NCI-H524 (cell line): ENCODE measurements at regions not wholly inside any gene's neighbourhood (a gene's known extent, or its start where the extent isn't known, plus 50 kb on each side); places are given as distances from the start of the nearest gene placed in this dataset.
"Not testable (repeated sequence)": the region's sequence is repeated elsewhere in the genome, so short reads cannot be mapped to it uniquely, and the experiment has no call there.

Experiments used
- DNase-seq, 2 experiments: peaks; one replicate each; lab custom pipeline; 2025; lab: John Stamatoyannopoulos, UW

GRCh38 chr18:23311351-23312121 is 141.6 kb upstream of the RIOK3 start:
- no peak for DNase-seq

DNA sequence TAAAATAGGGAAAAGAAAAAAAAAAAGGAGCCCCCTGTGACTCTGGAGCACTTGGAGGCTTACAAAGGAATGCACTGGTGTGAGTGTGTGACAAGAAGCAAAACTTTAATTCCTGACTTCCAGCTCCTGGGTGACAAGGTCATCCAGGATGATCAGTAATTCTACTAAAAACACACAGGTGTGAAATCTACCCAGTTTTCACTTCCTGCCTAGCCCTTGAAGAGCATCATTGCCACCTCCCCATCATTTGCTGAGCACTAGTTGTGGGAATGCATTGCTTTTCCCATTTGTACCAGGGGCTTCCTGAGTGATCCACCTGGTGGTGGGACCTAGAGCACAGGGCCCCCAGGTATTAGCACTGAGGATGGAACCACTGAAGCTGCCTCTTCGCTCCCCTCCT is 139.7 kb upstream of the RIOK3 start:
- no peak for DNase-seq

DNA sequence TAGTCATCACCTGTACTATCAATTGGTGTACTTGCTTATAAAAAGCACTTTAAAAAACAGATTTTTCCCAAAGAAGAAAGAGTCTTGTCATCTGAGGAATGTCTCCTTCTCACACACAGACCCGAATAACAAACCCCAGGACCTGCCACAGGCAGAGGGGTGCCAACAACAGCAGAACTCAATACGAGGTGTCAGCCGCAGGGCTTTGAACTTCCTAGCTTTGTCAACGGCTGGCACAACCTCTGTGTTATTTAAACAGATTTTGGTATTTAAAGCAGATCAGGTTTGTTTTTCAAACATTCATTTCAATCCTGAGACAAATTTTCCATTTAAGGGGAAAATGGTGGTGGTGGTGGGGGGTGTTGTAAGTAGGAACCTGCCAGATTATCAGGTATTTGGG is 138.4 kb upstream of the RIOK3 start:
- DNase-seq = no peak

DNA sequence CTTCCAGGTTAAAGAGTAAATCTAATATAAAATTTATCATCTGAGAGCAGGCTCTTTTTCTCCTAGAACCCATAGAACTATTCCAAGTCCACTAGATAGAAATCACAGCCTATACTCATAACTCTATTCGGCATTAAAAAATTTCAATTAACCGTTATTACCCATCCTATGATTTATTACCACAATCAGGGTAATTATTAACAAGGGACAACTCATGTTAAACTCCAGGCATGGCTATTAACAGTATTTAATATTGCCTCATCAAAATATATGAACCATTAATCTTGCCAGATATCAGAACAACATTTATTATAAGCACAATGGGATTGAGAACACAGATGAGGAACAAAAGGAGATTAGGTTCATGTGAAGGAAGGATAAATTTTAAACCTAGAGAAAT is 136.8 kb upstream of the RIOK3 start:
- DNase-seq = no peak

DNA sequence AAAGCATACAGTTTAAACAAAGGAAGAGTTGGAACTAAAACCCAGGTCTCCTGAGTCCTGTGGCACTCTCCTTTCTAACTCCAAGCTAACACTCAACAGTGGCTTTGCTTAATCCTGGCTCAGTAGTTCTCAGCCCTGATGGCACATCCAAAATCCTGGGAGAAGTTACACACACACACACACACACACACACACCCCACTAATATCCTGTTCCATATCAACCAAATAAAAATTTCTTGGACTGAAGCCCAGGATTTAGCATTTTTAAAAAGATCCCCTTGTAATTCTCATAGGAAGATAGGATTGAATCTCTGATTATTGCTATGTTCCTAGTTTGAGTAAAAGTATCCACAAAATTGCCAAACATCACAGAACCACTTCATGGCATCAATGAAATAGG is 136.1 kb upstream of the RIOK3 start:
- no peak for DNase-seq

DNA sequence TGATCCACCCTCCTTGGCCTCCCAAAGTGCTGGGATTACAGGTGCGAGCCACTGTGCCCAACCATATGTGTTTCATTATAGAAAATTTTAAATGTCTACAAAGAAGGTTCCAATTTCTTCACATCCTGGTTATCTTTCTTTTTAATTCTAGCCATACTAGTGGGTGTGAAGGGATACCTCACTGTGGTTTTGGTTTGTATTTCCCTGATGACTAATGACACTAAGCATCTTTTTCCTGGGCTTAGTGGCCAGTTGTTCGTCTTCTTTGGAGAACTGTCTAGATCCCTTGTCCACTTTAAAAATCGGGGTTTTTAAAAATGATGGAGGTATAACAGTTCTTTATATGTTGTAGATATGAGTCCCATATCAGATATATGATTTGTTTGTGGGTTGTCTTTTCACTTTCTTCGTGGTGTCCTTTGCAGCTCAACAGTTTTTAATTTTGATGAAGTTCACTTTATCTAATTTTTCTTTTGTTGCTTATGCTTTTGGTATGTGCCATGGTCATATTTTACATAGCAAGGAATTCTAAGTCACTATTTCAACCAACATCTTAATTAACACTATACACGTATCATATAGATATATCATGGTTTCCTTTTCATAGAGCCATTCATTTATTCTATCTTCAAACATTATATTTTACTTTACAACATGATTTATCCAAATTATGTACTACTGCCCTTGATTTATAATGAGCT is 135.0 kb upstream of the RIOK3 start:
- no peak for DNase-seq

GRCh38 chr18:23320709-23321236 is 132.3 kb upstream of the RIOK3 start:
- DNase-seq = no peak

DNA sequence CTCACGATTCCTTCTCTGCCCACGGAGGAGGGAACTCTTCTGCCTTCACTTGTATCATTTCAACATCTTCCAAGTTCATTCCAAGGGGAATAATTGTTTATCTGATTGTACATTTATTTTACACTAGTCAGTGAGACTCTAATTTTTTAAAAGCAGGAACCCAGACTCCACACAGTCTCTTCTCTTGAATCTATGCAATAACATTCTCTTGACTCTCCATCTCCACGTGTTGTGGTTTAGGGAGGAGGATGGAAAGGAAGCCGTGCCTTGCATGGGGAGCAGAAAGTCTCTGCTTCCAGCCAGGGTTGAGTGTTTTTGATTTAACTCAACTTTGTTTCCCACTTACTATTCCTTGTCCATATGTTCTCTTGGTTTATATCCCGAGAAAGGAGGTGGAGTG is 131.1 kb upstream of the RIOK3 start:
- no peak for DNase-seq

DNA sequence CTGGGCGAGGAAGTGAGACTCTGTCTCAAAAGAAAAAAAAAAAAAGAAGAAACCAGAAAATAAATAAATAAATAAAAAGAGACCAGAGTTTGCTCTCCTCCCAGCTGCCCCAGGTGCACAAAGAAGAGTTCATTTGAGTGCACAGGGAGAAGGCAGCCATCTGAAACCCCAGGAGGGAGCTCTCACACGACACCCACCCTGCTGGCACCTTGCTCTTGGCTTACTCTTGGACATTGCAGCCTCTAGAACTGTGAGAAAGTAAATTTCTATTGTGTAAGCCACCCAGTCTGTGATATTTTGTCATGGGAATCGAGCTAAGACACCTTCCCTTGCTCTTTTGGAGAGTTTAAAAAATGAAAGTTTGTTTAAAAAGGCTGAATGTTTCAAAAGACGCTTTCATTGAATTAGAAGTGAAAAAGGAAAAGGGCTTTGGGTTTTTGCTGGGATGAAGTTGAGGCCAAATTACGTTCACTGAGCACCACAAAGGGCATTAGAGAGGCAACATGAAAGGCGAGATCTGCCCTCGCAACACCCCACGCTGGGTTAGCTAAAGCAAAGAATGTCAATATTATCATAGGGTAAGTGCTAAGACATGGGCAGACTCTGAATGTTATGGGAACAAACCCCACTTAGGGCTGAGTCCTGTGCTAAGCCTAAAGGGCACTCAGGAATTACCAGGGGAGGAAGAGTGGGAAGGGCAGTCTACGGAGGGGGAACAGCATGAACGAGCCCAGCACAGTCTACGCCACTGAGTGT is 128.9 kb upstream of the RIOK3 start:
- DNase-seq = no peak

DNA sequence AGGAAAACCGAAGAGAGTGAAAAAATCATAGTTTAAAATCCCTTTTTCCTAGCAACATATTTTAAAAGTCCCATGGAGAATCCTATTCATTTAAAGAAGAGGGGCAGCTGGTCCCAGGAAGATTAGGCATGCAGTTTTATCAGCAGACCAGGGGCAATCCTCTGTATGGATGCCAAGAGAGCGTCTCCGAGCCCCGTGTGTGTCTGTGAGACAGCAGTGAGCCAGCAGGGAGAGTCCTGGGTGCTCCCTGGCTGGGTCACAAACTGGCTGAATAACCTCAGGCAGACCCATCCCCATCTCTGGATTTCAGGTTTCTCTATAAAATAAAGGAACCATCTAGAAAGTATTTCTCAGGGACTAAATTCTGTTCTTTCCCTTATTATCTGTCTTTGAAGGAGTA is 128.2 kb upstream of the RIOK3 start:
- no peak for DNase-seq

DNA sequence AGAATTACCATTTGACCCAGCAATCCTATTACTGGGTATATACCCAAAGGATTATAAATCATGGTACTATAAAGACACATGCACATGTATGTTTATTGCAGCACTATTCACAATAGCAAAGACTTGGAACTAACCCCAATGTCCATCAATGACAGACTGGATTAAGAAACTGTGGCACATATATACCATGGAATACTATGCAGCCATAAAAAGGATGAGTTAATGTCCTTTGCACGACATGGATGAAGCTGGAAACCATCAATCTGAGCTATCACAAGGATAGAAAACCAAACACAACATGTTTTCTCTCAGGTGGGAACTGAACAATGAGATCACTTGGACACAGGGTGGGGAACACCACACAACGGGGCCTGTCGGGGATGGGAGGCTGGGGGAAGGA is 123.4 kb upstream of the RIOK3 start:
- DNase-seq = not testable (repeated sequence)

GRCh38 chr18:23330423-23330822 is 122.7 kb upstream of the RIOK3 start:
- no peak for DNase-seq

DNA sequence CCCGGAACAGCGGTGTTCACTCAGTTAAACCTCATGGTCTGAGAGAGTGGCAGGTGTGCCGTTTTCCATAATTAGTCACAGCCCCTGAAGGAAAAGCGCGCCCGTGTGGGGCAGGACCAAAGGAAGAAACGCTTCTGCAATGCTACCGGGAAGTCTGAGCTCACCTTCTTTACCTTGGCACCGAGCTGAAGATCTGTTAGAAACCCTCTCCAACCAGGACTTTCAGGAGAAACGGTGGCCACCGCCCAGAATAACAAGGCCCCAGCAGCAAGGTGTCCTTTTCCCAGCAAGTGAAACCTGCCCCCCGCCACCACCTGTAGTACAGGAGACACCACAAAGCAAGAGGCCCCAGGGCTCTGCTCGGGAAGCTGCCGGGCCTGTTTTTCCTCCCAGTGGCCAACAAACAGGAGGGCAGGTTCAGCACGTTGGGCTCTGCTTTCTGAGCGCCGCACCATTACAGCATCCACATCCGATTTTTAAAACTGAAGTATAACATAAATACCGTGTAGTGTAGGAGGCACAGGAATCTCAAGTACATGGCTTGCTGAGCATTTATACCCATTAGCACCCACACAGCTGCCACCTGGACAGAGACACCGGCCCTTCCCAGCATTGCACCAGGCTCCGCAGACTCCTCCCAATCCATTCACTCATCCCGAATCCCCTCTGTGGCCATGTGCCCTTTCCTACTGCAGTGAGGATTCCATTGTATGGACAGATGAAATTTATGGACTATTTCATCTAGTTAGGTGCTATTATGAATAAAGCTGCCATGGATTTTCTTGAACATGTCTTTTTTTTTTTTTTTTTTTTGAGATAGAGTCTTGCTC is 121.8 kb upstream of the RIOK3 start:
- no peak for DNase-seq

DNA sequence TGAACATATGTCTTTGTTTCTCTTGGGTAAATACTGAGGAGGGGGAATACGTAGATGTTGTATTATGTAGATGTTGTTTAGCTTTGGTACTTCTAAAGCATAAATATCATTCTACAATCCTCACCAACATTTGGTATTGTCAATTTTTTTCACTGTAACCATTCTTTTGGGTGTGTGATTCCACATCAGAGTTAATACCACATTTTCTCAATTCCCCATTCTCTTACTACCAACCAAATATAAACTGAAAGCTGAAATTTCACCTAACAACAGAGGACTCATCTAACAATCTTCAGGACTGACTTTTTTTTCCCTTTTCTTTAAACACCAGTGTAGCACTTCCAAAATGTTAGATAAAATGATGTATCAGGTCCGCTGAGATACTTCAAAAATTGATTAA is 120.7 kb upstream of the RIOK3 start:
- no peak for DNase-seq

- no peak for DNase-seq
These were observed 119.3 kb upstream of the RIOK3 start for GRCh38 chr18:23333827-23334226.

GRCh38 chr18:23334569-23334968 is 118.5 kb upstream of the RIOK3 start:
- DNase-seq = no peak

- DNase-seq = no peak
These were observed 117.0 kb upstream of the RIOK3 start for GRCh38 chr18:23336101-23336500.

GRCh38 chr18:23337599-23338444 is 115.3 kb upstream of the RIOK3 start:
- DNase-seq = peak; percentile 6 to 44

- no peak for DNase-seq
These were observed 112.4 kb upstream of the RIOK3 start for GRCh38 chr18:23340661-23341060.

DNA sequence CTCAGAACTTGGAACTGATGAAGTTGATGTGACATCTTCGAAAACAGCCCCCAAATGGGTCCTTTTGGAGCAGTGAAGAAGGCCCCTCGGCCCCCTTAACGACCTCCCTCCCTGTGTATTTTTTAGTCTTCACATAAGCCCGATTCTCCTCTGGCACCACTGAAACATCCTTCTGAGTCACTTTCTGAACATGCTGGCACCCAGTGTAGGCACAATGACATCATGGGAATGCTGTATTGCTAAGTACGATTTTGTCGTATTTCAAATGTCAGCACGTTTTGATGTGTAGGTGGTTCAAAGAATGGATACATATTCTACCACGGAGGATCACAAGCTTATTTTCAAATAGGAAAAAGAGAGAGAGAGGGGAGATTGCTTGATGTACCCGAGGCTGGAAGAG is 111.7 kb upstream of the RIOK3 start:
- DNase-seq = no peak

GRCh38 chr18:23341983-23342382 is 111.1 kb upstream of the RIOK3 start:
- no peak for DNase-seq
